Smooth muscle cell (in vitro differentiated cells): ENCODE measurements at regions not wholly inside any gene's neighbourhood (a gene's known extent, or its start where the extent isn't known, plus 50 kb on each side); places are given as distances from the start of the nearest gene placed in this dataset.

Experiments used
- DNase-seq: peaks from one replicate; lab custom pipeline; 2025; ENCODE audit not compliant: unreplicated experiment; lab: John Stamatoyannopoulos, UW
- H2AFZ ChIP-seq: fragments of 200-600 bp; sonication (generic); 2 replicates; pipeline ENCODE4 v1.6.0; 2016; ENCODE audit warnings: antibody characterized with exemption, low read depth, mild to moderate bottlenecking
- H3F3A ChIP-seq: fragments of 200-600 bp; sonication (generic); 2 replicates; pipeline ENCODE4 v1.6.0; 2017; ENCODE audit warnings: antibody characterized with exemption, low read depth
- H3K27ac ChIP-seq: fragments of 200-600 bp; sonication (generic); 2 replicates; pipeline ENCODE4 v1.5.1; 2016; ENCODE audit warnings: low read depth, mild to moderate bottlenecking
- H3K27me3 ChIP-seq: fragments of 200-600 bp; sonication (generic); 2 replicates; pipeline ENCODE4 v1.6.1; 2016; ENCODE audit warnings: low read depth, mild to moderate bottlenecking
- H3K36me3 ChIP-seq: fragments of 200-600 bp; sonication (generic); 2 replicates; pipeline ENCODE4 v1.5.1; 2016; ENCODE audit warnings: low read depth
- H3K4me1 ChIP-seq: fragments of 200-600 bp; sonication (generic); 2 replicates; pipeline ENCODE4 v1.5.1; 2016; ENCODE audit warnings: low read depth
- H3K4me2 ChIP-seq: fragments of 200-600 bp; sonication (generic); 2 replicates; pipeline ENCODE4 v1.6.0; 2016; ENCODE audit warnings: mild to moderate bottlenecking
- H3K4me3 ChIP-seq: fragments of 200-600 bp; sonication (generic); 2 replicates; pipeline ENCODE4 v1.5.1; 2016; ENCODE audit warnings: mild to moderate bottlenecking
- H3K79me2 ChIP-seq: fragments of 200-600 bp; sonication (generic); 2 replicates; pipeline ENCODE4 v1.6.0; 2016; ENCODE audit warnings: low read depth, mild to moderate bottlenecking
- H3K9ac ChIP-seq: fragments of 200-600 bp; sonication (generic); 2 replicates; pipeline ENCODE4 v1.6.0; 2016; ENCODE audit warnings: low read depth
- H3K9me3 ChIP-seq: fragments of 200-600 bp; sonication (generic); replicated peaks from 2 replicates; pipeline ENCODE4 v1.5.1; 2016; ENCODE audit warnings: low read depth
- H4K20me1 ChIP-seq: fragments of 200-600 bp; sonication (generic); 2 replicates; pipeline ENCODE4 v1.6.0; 2016; ENCODE audit warnings: low read depth
- CTCF ChIP-seq: fragments of 200-600 bp; sonication (generic); IDR thresholded peaks from 2 replicates; pipeline ENCODE4 v1.5.1; 2017; ENCODE audit warnings: borderline replicate concordance, mild to moderate bottlenecking, antibody characterized with exemption; ENCODE audit not compliant: insufficient read depth, poor library complexity, severe bottlenecking
- WGBS: methylation state at CpG from one replicate; pipeline ENCODE4 v1.1.7; 2016; ENCODE audit warnings: low lambda C conversion rate; 5-methylcytosine and 5-hydroxymethylcytosine counted together

GRCh38 chr21:27739187-27739586 is 772.3 kb upstream of the ADAMTS5 start:
- H3K27ac ChIP-seq = no peak overlapping the region

GRCh38 chr21:27735699-27736098 is 768.8 kb upstream of the ADAMTS5 start:
- H2AFZ ChIP-seq = no peak overlapping the region
- H3K27ac ChIP-seq = no peak overlapping the region
- 96% methylated on average over 3 of the region's 3 CpGs for WGBS
- no peaks in the 10 kb centered on the region for H3K27me3 ChIP-seq
- no peak overlapping the region for H3K9ac ChIP-seq
- H3K4me1 ChIP-seq = no peaks in the 10 kb centered on the region
- no peak overlapping the region for H3K4me3 ChIP-seq
- H4K20me1 ChIP-seq = no peaks in the 10 kb centered on the region
- H3K9me3 ChIP-seq = no peaks in the 10 kb centered on the region
- TF ChIP-seq CTCF = no peak
- no peak for DNase-seq
- no peak overlapping the region for H3K4me2 ChIP-seq
- H3F3A ChIP-seq = no peaks in the 10 kb centered on the region
- no peaks in the 10 kb centered on the region for H3K79me2 ChIP-seq
- H3K36me3 ChIP-seq = no peaks in the 10 kb centered on the region

More at GRCh38 chr21:27739187-27739586, 772.3 kb upstream of the ADAMTS5 start:
- TF ChIP-seq CTCF = no peak
- 52% methylated on average over 1 of the region's 1 CpG for WGBS
- Histone ChIP-seq H2AFZ (no peak overlapping the region), H3K4me3 (no peak overlapping the region), H3K79me2 (no peaks in the 10 kb centered on the region), H3K36me3 (no peaks in the 10 kb centered on the region), H3K9ac (no peak overlapping the region), H3K27me3 (no peaks in the 10 kb centered on the region), H3K4me1 (no peaks in the 10 kb centered on the region), H3K9me3 (no peaks in the 10 kb centered on the region), H4K20me1 (no peaks in the 10 kb centered on the region), H3F3A (no peaks in the 10 kb centered on the region), H3K4me2 (no peak overlapping the region)
- DNase-seq = no peak

GRCh38 chr21:27734146-27734545 is 767.3 kb upstream of the ADAMTS5 start:
- no peaks in the 10 kb centered on the region for H3K4me1 ChIP-seq
- H3K4me2 ChIP-seq = no peak overlapping the region
- TF ChIP-seq CTCF = no peak
- no peak overlapping the region for H3K4me3 ChIP-seq
- H3K9me3 ChIP-seq = peaks cover 10% of the 10 kb centered on the region
- no peaks in the 10 kb centered on the region for H3K27me3 ChIP-seq
- H2AFZ ChIP-seq = no peak overlapping the region
- H3K36me3 ChIP-seq = no peaks in the 10 kb centered on the region
- no peaks in the 10 kb centered on the region for H3K79me2 ChIP-seq
- no peaks in the 10 kb centered on the region for H4K20me1 ChIP-seq
- peak overlapping the region; percentile 45 for H3K27ac ChIP-seq
- no peak for DNase-seq
- H3F3A ChIP-seq = no peaks in the 10 kb centered on the region
- H3K9ac ChIP-seq = no peak overlapping the region

- H3K79me2 ChIP-seq = no peaks in the 10 kb centered on the region
- H3K4me1 ChIP-seq = no peaks in the 10 kb centered on the region
- DNase-seq = no peak
- peaks cover 16% of the 10 kb centered on the region for H3K9me3 ChIP-seq
- no peak overlapping the region for H2AFZ ChIP-seq
- no peaks in the 10 kb centered on the region for H4K20me1 ChIP-seq
- H3K27me3 ChIP-seq = no peaks in the 10 kb centered on the region
- WGBS = 44% methylated on average over 1 of the region's 1 CpG
- no peaks in the 10 kb centered on the region for H3K36me3 ChIP-seq
- H3K9ac ChIP-seq = no peak overlapping the region
- H3K27ac ChIP-seq = no peak overlapping the region
- no peak overlapping the region for H3K4me3 ChIP-seq
- H3F3A ChIP-seq = no peaks in the 10 kb centered on the region
- TF ChIP-seq CTCF = no peak
- no peak overlapping the region for H3K4me2 ChIP-seq
Measured at GRCh38 chr21:27725916-27726315, 759.0 kb upstream of the ADAMTS5 start.
